HG02571 (cell line): ENCODE measurements at regions not wholly inside any gene's neighbourhood (a gene's known extent, or its start where the extent isn't known, plus 50 kb on each side); places are given as distances from the start of the nearest gene placed in this dataset.

ENCODE experiments used
- ATAC-seq: cut with Tn5 transposase; IDR thresholded peaks from one replicate; pipeline ENCODE4 v1.9.1; 2021; ENCODE audit warnings: mild to moderate bottlenecking, moderate library complexity; ENCODE audit not compliant: unreplicated experiment

DNA sequence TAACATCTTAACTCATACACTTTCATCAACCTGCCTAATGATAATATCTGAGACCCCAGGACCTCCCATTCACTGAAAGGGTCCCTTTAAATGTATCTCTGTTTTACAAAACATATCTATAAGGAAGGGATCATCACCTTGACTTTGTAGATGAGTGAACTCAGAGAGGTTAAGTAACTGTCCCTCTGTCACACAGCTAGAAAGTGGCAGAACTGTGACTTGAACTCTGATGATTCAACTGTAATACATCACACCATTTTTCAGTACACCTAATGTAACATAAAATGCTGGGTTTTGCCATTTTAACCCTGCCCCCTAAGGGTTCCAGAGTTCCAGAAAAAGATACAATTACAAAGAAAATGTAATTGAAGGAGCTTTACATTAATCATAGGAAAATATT is 234.6 kb downstream of the ZEB2 start:
- no peak for ATAC-seq

DNA sequence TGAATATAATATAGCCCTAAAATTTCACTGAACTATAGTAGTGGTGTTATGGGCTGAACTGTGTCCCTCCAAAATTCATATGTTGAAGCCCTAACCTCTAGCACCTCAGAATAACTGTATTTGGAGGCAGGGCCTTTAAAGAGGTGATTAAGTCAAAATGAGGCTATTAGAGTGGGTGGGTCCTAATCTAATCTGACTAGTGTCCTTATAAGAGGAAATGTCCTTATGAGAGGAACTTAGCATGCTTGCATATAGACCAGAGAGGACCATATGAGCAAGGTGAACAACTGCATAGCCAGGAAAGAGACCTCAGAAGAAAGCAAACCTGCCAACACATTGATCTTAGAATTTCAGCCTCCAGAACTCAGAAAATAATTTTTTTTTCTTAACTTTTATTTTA is 238.4 kb downstream of the ZEB2 start:
- no peak for ATAC-seq

DNA sequence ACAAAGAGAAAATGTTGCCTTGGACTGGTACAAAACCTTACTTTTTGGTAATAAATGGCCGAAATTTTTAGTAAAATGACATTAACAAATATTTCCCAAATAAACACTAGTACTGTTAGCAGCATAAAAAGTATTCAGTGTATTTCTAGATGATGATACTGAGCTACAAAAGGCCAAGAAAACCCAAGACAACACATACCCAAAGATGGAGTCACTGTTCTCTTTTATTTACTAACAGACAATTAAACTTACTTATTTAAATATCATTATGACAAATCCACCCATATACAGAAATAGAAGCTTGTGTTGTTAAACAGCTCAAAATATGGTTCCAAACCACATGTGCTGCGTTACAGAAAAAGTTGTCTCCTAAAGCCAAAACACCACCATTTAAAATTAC is 239.9 kb downstream of the ZEB2 start:
- no peak for ATAC-seq

DNA sequence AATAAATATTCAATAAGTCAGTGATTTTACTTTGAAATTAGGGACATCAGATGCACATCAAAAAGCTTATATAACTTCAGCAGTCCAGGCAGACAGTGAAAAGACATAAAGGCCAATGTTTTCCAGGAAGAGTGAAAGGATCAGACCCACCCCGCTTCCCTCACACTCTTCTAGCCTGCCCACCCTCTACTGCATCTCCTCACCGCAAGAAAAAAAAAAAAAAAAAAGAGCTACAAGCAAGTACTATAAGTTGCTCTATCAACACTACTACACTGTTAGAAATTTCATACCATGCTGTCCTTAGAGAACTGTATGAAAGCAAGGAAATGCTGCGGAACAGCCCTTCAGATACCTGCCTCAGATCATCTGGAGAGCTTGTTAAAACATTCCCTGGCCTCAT is 240.8 kb downstream of the ZEB2 start:
- no peak for ATAC-seq

DNA sequence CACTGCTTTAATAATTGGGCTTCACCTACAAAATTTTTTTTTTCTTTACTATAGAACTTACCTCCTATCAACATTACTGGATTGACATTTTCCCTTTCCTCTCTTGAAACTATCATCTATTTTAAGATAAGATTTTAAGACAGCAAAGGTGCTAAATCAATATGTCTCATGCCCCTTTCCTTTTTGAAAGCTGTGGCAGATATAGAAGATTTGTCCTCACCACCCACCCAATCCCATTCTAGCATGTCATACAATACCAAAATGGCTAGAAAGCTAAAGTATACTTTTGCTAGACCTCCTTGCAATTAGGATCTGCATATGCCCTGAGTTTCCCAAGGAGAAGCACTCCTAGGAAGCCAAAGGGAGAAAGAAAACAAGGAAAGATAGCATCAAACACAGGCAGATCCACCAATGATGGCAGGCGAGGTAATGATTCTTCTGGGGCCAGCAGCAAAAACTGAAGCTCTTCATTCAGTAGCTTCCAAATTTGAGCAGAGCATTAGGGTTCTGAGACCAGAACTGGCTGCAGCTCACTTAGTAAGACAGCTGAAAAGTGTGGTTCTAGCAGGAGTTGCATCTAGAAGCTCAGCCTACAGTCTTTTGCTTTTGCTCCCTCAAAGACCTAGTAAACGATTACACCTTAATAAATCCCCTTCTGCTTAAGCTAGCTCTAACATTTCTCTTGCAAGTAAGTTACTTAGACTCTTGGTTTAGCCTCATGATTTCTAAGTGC is 242.1 kb downstream of the ZEB2 start:
- no peak for ATAC-seq

DNA sequence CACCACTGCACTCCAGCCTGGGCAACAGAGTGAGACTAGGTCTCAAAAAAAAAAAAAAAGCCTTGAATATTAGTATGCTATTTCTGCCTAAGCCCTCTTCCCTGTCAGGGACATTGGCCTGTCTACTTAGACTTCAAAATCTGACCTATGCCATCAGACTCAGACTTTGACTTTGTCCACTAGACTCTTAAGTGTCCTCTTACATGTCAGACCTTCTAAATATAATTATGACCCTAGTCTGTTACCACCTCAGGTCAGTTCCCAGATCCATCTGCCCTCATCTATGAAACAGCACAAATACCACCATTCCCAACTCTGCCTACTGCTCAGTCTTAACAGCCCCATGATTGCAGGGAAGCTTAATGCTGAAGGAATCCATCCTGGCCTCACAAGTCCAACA is 244.6 kb downstream of the ZEB2 start:
- ATAC-seq: no peak

DNA sequence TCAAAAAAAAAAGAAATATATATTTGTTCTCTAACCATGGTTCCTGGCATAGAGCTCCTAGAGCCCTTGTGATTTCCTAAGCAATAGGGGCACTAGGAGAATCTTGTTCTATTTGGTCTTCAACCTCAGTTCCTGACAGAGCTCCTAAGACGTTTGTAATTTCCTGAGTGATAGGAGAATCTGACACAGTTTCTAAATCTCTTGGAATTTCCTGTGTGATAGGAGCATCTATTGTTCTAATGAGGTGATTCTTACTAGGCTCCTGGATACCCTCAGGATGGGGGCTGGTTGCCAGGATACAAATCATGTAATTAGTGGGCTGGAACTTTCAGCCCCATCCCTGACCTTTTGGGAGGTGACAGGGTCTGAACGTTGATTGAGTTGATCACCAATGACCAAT is 245.8 kb downstream of the ZEB2 start:
- ATAC-seq: no peak

DNA sequence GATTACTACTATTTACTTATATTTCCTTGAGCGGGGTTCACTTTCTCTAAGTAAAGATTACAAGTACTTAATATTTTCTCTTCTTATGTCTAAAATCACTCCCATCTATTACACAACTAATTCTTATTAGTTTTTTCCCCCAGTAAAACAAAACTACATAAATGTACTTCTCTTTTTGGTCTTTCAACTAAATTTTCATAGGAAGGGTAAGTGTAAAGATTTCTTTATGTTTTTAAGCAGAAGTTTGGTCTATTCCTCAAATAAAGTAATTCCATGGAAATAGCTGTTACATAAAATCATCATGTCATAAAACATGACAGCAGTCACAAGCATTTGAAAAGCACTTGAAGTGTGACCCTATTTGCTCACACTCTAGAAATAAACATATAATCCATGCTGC is 249.0 kb downstream of the ZEB2 start:
- ATAC-seq: no peak

DNA sequence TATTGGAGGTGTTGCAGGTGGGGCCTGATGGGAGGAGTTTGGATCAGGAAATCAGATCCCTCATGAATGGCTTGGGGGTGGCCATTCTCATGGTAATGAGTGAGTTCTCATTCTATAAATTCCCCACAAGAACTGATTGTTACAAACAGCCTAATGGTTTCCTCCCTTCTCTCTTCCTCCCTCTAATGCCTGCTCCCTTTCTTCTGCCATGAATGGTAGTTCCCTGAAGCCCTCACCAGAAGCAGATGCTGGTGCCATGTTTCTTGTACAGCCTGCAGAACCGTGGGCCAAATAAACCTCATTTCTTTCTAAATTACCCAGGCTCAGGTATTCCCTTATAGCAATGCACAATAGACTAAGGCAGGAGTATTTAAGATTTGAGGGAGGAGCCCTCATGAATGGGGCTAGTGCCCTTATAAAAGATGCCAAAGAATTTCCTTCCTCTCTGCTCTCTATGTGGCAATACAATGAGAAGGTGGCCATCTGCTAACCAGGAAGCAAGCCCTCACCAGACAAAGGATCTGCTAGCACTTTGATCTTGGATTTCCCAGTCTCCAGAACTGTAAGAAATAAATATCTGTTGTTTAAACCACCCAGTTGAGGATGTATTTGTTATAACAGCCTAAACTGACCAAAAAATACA is 251.8 kb downstream of the ZEB2 start:
- ATAC-seq: no peak

DNA sequence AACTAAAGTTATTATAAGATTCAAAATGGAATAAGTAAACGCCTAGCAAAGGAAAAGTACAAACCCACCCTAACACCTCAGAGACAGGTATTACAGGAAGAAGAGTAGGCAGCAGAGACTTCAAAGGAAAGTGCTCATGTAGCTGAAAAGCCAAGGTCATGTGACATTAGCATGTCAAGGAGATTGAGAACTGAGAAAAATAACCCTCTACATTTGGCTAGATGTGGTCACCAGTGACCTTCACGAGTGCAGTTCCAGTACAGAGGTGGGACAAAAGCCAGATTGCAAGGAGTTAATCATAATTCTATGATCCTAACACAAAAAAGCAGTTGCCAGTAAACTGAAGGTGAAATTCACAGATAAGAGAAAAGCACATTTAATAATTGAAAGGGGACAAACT is 252.7 kb downstream of the ZEB2 start:
- ATAC-seq: peak; percentile 94

DNA sequence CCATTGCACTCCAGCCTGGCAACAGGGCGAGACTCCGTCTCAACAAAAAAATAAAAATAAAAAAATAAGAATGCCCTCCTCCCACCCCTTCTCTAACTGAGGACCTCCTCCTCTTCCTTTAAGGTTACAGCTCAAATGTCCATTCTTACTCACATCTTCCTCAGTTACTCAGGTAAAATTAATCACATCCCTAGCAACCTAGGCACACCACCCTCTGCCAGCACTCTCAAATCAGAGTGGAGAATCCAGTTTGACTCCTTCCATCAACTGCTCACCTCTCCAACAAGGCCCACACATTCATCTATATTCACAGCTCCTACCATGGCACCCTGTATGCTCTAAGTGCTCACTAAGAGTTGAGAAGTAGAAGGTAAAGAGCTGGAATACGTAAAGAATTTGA is 254.3 kb downstream of the ZEB2 start:
- ATAC-seq: no peak

DNA sequence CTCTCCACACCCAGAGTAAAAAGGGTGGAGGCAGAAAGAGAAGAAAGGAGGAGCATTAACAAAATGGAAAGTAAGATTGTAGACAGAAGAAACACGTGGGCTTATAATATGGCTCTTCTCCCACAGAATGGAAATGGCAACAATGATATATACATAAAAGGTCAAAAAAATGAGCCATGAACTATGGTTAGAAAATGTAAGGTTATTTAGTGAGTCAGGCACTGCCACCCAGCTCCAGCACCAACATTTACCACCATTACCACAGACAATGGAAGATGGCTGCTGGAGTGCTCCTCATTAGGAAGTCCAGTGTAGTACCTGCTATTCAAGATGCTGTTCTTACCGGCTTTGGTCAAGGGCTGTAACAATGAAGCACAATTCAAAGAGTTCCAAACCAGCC is 258.0 kb downstream of the ZEB2 start:
- ATAC-seq: no peak

DNA sequence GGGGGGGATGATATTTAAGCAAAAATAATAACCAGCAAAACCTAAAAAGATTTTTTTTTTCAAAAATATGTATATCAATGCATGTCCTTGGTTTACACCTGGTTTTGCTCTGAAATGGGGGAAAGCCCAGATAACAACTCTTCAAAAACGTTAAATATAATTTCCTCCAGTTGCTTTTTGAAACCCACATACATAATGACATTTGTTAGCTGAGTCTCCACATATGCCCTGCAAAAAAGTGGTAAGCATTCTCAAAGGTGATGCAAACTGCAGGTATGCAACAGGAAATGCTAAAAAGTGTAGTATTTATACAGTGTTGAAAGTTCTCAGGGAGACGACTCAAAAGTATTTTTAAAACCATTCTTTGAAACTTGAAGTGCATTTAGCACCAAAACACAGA is 258.6 kb downstream of the ZEB2 start:
- no peak for ATAC-seq

DNA sequence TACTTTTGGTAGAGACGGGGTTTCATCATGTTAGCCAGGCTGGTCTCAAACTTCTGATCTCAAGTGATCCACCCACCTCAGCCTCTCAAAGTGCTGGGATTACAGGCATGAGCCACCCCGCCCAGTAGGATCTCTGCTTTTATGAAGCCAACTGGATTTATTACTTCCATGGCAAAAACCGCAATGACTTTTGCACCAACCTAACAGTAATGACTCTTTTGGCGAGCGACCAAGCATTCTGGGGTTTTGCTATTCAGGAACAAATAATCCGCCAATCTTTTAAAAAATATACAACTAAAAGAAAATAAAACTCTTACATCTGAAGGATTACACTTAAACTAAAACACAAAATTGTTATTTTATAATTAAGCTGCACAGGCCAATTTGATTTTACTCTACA is 260.6 kb downstream of the ZEB2 start:
- no peak for ATAC-seq

DNA sequence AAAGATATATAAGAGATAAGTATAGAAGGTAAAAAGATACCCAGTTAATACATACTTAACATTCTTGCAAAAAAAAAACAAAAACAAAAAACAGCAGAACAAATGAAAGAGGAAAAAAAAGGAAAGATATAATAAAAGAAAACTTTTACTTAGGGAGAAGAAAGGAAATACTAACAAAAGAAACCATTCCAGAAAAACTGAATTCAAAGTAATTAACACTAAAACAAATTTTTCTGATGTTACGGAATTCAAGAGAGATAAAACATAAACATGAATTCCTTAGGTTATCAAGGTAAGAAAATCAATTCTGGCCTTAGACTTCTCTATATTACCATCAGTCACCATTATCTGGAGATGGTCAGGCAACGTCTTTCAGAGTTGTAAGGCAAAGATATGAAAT is 261.8 kb downstream of the ZEB2 start:
- ATAC-seq: no peak

DNA sequence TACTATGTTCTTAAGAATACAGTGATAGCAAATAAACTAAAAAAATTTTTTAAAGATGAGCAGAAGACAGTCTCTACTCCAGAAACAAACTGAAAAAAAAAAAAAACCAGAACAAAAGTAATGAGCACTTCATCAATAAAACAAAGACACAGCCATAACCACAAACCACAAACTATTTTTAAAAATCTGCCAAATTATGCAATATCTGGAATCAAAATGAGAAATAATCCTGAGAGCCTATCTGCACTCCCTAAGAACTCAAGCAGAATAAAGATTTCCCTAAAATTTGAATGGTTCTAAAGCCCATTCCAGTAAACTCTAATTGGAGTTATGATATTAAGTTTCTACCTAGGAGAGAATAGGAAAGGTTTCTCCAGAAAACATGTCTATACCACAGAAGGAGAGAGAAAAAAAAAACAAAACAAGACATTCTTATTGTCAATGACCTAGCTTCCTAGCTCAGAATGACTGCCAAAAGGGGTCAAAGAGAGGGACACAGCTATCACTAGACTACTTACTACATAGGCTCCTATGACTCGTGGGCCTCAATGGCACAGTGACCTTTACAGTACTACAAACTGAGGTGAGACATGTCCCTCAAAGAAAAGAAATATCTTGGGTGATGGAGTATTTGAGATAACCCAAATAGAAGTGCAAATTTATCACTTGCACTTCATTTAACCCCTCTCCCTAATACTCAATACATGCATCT is 262.8 kb downstream of the ZEB2 start:
- ATAC-seq: no peak

DNA sequence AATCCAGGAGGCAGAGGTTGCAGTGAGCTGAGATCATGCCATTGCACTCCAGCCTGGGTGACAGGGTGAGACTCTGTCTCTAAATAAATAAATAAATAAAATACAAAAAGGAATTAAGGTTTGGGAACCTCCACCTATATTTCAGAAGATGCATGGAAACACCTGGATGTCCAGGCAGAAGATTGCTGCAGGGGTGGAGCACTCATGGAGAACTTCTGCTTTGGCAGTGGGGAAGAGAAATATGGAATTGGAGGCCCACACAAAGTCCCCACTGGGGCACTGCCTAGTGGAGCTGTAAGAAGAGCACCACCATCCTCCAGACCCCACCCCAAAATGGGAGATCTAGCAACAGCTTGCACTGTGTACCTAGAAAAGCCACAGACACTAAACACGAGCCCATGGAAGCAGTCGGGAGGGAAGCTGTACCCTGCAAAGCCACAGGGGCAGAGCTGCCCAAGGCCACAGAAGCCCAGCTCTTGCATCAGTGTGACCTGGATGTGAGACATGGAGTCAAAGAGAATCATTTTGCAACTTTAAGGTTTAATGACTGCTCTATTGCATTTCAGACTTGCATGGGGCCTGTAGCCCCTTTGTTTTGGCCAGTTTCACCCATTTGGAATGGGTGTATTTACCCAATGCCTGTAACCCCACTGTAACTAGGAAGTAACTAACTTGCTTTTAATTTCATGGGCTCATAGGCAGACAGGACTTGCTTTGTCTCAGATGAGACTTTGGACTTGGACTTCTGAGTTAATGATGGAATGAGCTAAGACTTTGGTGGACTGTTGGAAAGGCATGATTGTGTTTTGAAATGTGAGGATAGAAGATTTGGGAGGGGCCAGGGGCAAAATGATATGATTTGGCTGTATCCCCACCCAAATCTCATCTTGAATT is 265.3 kb downstream of the ZEB2 start:
- no peak for ATAC-seq

DNA sequence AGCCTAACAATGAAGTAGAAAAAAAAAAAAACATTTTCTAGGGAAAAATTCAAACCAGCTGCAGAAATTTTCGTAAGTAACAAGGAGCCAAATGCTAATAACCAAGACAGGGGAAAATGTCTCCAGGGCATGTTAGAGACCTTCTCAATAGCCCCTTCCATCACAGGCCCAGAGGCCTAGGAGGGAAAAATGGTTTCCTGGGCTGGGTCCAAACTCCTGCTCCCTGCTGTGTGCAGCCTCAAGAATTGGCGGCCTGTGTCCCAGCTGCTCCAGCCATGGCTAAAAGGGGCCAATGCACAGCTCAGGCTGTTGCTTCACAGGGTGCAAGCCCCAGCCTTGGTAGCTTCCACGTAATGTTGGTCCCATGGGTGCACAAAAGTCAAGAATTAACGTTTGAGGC is 266.2 kb downstream of the ZEB2 start:
- ATAC-seq: no peak

DNA sequence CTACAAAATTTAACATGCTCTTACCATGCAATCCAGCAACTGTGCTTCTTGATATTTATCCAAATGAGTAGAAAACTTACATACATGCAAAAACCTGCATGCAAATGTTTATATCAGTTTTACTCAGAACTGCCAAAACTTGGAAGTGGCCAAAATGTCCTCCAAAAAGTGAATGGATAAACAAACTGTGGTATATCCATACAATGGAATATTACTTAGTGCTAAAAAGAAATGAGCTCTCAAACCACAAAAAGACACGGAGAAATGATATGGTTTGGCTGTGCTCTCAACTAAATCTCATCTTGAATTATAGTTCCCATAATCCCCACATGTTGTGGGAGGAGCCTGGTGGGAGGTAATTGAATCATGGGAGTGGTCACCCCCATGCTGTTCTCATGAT is 267.2 kb downstream of the ZEB2 start:
- ATAC-seq: no peak

DNA sequence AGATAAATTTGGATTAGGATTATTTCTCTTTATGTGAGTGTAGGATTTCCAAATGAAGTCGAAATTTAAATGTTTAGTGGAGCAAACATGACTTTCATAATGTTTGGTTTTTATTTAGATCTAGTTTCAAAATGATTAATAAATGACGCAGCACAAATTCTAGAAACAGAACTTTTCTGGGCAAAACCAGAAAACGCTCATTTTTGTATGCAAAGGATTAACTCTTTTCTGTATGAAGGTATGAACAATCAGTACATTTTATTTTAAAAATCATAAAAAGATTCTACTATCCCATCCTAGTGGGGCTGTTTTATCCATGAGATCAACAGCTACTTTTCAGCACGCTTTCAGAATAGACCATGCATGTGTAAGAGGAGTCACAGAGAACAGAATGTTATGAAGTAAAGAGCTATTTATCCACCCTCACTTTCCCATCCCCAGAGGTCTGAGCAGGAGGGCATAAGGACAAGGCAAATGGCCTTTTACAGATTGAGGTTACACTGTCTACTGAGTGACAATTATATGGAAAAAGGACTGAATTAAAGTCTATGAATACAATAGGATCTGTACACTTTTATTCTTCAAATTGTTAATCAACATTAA is 270.8 kb downstream of the ZEB2 start:
- peak; percentile 48 for ATAC-seq
